ENCODE measurements at regions not wholly inside any gene's neighbourhood (a gene's known extent, or its start where the extent isn't known, plus 50 kb on each side); places are given as distances from the start of the nearest gene placed in this dataset.

DNA sequence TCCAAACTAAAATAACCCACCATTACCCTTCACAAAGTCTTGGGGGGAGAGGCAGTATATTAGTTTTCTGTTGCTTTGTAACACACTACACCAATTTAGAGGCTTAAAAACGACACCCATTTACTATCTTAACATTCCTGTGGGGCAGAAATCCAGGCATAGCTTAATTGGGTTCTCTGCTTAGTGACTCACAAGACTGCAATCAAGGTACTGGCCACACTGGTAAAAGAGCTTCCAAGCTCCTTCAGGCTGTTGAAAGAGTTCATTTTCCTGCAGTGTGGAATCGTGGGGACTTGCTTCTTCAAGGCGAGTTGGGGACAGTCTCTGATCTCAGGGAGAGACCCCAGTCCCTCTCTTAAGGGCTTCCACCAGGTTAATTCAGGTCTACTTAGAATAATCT lies 139.1 kb downstream of the XPNPEP1 start:
- TF ChIP-seq, protein P1, sequence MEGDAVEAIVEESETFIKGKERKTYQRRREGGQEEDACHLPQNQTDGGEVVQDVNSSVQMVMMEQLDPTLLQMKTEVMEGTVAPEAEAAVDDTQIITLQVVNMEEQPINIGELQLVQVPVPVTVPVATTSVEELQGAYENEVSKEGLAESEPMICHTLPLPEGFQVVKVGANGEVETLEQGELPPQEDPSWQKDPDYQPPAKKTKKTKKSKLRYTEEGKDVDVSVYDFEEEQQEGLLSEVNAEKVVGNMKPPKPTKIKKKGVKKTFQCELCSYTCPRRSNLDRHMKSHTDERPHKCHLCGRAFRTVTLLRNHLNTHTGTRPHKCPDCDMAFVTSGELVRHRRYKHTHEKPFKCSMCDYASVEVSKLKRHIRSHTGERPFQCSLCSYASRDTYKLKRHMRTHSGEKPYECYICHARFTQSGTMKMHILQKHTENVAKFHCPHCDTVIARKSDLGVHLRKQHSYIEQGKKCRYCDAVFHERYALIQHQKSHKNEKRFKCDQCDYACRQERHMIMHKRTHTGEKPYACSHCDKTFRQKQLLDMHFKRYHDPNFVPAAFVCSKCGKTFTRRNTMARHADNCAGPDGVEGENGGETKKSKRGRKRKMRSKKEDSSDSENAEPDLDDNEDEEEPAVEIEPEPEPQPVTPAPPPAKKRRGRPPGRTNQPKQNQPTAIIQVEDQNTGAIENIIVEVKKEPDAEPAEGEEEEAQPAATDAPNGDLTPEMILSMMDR (IDR thresholded peaks at IDR 0.05) = no peak
- TF ChIP-seq POLR2A (IDR thresholded peaks at IDR 0.05) = no peak

Measured in heart left ventricle (tissue), 13 donors.